CD4-positive, alpha-beta T cell treated with Interleukin-15 for 1 hour (primary cell): ENCODE measurements at regions not wholly inside any gene's neighbourhood (a gene's known extent, or its start where the extent isn't known, plus 50 kb on each side); places are given as distances from the start of the nearest gene placed in this dataset.
"Not testable (repeated sequence)": the region's sequence is repeated elsewhere in the genome, so short reads cannot be mapped to it uniquely, and the experiment has no call there.

Source experiments
- DNase-seq: peaks from one replicate; pipeline ENCODE4 v3.0.0-alpha.2; 2020

GRCh38 chr9:110028676-110029075 is 179.3 kb downstream of the C9orf152 start:
- DNase-seq: no peak

GRCh38 chr9:110029429-110029955 is 178.5 kb downstream of the C9orf152 start:
- no peak for DNase-seq

- DNase-seq: no peak
Observed at GRCh38 chr9:110029956-110030480, 177.9 kb downstream of the C9orf152 start.

DNA sequence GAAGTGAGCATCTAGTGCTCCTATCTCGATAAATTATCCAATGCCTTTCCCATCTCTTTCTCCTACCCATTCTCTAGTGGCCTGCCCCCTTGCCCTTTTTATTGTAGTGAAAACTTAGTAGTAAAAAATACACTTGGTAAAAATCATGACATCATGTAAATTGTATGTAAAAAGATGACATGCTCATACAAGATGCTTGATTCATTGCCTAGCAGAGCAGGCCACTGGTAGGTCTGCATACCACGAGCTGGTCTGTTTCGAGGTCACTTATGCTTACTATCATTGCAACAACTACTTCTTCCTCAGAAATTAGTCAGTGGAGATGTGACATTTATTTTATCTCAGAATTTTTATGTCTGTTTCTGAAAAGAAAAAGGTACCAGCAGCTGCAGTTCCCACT is 177.3 kb downstream of the C9orf152 start:
- no peak for DNase-seq

DNA sequence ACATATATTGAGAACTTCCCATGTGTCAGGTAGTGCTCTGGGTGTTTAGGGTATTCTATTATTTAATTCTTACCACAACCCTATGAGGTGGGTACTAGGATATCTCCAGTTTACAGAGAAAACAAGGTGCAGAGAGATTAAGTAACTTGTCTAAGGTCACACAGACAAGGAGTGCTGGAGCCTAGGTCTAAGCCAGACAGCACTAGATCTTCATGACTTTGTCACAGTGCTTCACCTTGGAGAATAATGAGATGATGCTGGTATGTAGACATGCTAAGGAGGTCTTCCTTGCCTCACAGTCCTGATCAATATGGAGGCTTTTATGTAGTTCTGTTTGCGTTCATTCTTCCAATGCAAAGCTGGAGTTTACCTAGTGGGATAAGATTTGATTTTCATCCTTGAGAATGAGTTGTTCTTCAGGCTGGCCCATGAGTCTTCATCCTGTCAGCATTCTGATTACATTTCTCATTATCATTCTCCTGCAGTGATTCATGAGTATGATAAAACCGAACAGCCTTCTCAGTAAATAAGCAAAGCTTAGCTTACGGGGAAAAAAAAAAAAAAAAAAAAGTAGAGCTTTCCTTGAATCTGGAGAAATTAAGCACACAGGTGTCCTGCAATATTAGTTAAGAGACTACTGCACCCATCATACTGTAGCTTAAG is 176.3 kb downstream of the C9orf152 start:
- DNase-seq: no peak

DNA sequence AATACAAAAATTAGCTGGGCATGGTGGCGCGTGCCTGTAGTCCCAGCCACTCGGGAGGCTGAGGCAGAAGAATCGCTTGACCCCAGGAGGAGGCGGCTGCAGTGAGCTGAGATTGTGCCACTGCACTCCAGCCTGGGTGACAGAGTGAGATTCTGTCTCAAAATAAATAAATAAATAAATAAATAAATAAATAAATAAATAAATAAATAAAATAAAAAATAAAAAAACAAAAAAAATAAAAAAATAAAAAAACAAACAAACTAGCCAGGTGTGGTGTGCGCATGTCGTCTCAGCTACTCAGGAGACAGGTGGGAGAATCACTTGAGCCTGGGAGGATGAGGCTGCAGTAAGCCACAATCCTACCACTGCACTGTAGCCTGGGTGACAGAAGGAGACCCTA is 175.4 kb downstream of the C9orf152 start:
- DNase-seq: not testable (repeated sequence)

DNA sequence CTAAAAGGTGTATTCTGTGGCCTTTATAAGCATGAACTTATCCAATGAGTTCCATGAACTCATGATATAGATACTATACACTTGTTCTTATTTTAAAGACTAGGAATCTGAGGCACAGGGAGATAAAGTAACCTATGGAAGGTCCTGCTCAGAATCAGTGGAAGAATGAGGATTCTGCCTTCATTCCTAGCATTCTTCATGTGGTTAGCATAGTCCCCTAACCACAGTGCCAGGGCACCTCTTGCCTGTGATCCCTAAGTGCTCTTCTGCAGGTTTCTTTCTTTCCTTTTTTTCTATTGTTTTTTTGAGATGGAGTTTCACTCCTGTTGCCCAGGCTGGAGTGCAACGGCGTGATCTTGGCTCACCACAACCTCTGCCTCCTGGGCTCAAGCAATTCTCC is 174.1 kb downstream of the C9orf152 start:
- no peak for DNase-seq

DNA sequence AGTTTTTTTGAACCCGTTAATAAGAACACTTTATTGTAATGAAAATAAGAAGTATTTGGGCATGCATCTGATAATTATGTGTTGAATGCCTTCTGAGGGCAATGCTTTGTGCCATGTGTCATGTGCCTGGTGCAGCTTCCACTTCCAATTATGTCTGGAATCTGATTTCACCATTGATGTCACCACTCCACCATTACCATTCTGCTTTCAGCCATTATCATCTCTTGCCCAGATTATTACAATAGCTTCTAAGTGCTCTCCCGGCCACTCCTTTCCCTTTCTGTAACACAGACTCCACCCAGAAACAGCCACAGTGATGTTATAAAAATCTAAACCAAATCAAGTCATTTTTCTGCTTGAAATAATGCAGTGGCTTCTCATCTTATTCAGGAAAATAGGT is 171.7 kb downstream of the C9orf152 start:
- DNase-seq: no peak

DNA sequence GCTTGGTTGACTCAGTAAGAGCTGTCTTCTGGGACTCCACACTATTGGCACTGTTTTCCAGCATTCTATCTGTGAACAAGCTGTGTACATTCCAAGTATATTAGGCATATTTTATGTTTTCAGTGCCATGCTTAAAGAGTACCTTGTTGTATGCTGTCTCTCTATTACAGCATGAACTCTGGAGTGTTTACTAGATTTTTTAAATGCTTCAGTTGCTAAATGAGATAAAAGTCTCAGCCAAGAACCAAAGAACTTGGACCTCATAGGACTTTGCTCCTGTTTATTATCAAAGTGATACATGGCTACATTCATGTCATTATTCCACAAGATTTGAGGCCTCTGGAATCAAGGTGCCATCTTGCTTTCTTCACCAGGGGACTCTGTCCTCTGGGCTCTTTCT is 167.2 kb downstream of the C9orf152 start:
- no peak for DNase-seq

GRCh38 chr9:110041452-110041851 is 166.5 kb downstream of the C9orf152 start:
- DNase-seq: no peak

- no peak for DNase-seq
Observed at GRCh38 chr9:110047232-110047954, 160.6 kb downstream of the C9orf152 start.

DNA sequence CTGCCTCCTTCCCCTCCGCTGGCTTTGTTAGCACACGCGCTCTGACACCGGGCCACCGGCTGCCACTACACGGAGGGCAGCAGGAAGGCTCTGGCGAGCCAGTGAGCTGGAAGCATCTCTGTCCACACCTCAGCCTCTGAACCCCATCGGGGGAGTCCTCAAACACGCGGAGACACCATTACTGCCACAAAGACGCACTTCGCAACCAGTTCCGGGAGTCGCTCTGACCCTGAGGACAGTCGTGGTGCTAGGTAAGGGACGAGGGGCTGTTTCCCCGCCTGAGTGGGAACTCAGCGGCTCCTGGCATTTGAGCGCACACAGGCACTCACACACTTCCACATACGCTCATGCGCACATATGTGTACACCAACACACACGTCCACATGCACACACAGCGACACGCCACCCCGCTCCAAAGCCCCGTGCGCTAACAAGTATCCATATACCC is 160.0 kb downstream of the C9orf152 start:
- DNase-seq: no peak

DNA sequence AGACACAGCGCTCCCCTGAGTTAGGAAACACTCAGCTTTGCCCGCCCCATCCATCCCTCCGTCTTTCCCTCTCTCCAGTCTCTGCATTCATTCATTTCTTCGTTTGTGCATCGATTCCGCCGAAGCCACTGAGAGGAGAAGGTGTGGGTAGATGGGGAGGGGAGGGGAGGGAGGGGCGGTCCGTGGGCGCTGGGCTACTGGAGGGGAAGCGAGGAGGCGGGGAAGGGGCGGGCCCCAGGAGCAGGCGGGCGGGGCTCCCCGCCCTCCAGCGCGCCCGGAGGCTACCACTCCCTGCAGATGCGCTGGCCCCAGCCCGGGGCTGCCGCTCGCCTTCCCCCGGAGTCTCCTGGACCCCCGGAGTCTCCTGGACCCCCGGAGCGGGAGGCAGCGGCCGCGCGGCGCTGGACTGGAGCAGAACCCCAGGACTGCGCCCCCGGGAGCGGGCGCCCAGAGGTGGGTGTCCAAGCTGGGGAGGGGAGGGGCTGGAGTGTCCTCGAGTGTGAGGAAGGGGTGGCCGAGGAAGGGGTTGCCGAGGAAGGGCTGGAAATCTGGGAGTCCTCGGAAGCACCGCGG is 159.5 kb downstream of the C9orf152 start:
- DNase-seq: peak; percentile 82

- DNase-seq: no peak
Observed at GRCh38 chr9:110048976-110049698, 158.8 kb downstream of the C9orf152 start.

GRCh38 chr9:110049699-110050450 is 158.1 kb downstream of the C9orf152 start:
- no peak for DNase-seq

GRCh38 chr9:110050925-110051355 is 157.0 kb downstream of the C9orf152 start:
- no peak for DNase-seq

DNA sequence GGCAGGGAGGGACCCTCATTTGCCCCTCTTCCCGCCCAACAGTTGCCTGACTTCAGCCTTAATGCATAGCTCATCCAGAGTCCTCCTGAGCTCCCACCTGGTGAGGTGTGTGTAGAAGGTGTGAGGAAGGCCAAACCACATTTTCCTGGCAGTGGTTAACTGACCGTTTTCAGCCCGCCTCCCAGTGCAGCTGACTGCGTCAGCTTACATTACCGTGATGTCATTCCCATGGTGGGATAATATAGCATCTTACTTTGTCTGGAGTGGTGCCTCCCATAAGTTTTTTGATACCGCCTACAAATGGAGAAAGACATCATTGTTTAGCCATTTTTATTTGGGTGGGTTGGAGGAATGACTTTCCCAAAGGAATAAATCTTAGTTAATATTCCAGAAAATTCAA is 151.9 kb downstream of the C9orf152 start:
- DNase-seq: no peak

DNA sequence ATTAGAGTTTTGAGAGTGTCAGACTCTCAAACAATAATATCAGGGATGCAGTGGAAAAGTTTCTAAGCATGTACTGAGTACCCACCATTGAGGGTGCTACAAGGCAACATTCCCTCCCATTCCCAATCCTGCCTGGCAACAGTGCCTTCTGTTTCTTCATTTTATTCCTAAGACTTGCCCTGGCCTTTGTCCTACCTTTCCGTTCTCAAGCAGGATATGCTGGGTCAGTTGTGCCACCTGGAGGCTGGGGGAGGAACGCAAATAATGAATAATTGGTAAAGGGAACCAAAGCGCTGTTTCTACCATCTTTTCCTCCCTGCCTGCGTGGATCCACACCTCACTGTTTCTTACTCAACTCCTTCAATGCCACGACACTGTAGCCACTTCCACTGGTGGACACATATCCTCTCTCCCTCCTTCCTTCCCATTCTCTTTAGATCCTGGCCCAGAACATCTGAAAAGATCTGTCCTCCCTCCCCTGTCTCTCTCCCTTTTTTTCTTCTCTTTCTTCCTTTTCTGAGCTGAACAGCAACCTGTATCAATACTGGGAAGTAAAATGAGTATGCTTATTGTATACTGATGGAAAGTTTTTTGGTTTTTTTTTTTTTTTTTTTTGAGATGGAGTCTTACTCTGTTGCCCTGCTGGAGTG is 149.5 kb downstream of the C9orf152 start:
- peak; percentile 48 for DNase-seq

DNA sequence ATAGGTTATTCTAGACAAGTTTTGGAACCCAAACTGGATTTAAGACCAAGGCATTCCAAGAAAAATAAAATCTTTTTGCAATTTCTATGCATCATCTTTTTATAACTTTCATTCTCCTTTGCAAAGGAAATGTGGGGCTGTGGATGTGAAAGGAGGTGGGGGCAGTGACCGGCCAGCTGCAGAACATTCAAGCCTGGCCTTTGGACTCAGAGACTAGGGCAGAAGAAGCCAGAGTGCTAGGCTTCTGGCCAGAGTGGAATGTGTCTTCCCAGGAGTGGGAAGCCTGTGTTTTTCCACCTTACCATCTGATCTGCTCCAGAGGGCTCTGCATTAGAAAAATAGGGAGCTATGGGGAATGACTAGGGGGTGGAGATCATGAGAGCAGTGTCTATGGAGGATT is 148.5 kb downstream of the C9orf152 start:
- DNase-seq: no peak

- DNase-seq: no peak
Observed at GRCh38 chr9:110064803-110065202, 143.2 kb downstream of the C9orf152 start.

- DNase-seq: no peak
Observed at GRCh38 chr9:110065532-110065931, 142.4 kb downstream of the C9orf152 start.
